GM21360 (cell line): ENCODE measurements at regions not wholly inside any gene's neighbourhood (a gene's known extent, or its start where the extent isn't known, plus 50 kb on each side); places are given as distances from the start of the nearest gene placed in this dataset.
"Not testable (repeated sequence)": the region's sequence is repeated elsewhere in the genome, so short reads cannot be mapped to it uniquely, and the experiment has no call there.

Experiments used
- ATAC-seq: cut with Tn5 transposase; IDR thresholded peaks from one replicate; pipeline ENCODE4 v1.9.1; 2021; ENCODE audit warnings: mild to moderate bottlenecking, moderate library complexity; ENCODE audit not compliant: unreplicated experiment

DNA sequence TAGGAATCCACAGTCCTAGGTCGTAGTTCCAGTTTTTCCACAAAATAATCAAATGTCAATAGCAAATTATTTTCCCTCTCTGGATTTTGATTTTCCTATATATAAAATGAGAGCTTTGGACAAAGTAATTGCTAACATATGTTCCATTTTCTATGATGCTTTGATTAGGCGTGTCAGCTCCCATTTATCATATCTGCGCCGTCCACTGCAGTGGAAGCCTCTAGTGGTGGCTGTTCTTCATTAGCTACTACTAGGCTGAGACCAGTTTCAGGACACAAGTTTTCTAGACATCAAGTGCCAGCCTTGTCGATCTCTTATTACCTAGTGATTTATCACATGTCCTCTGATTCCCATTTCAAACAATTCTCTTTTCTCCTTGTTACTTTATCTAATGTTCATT, 271.5 kb downstream of the TUSC7 start:
- no peak for ATAC-seq

GRCh38 chr3:116984301-116984700, 274.7 kb downstream of the TUSC7 start:
- ATAC-seq = no peak

DNA sequence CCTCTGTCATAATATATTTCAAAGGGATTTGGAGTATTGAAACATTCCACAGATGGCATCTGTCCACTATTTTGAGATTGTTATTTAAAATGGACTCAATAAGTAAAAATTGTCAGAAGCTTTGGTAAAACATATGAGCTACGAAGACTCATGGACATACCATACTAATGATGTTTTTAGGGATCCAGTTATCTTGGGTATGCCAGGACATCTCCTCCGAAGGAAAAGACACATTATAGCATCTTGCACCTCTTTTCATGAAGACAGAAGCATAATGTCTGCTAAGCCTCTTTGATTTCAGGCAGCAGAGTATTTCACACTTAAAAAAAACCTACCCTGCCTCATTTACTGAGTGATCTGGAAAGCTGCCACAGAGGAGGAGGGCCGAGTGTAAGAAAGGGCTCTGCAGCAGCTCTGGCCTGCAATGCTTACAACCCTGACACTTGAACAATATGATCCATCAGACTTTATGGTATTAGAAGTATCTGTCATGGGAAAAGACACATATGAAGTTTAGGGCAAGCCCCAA, 284.8 kb downstream of the TUSC7 start:
- no peak for ATAC-seq

DNA sequence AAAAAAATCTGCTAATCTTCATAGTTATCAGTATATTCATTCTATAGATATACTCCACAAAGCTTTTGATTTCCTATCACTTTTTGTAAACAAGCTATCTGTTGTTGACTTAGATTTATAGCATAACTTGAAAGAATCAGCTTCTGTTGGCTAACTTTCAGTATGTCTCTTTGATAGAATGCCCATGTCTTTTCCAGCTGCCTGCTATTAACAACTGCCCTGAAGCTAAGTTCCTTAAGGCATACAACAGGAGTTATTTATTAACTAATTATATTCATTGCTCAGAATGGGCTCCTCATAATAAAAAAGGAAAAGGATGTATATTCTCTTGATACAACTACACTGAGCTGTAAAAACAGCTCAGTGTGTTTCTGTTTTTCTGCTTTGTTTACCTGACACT, 293.9 kb downstream of the TUSC7 start:
- no peak for ATAC-seq

DNA sequence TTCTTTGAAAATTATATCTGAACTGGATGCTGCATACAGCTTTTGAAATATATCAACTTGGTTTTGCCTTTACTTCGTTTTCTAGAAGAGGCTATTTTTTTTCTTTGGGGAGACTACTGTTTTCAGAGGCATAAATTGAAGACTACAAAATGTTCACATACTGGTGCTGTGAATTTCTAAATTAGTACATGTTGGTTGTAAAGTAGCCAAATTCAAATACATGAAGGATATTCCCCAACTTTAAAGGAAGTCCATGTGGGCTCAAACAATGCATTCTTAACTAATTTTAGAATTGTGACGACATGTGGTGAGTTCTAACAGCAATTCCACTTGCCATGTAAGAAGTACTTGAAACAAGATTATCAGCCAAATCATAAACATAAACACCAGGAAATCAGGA, 295.7 kb downstream of the TUSC7 start:
- no peak for ATAC-seq

- no peak for ATAC-seq
Observed at GRCh38 chr3:117005911-117006522, 296.4 kb downstream of the TUSC7 start.

DNA sequence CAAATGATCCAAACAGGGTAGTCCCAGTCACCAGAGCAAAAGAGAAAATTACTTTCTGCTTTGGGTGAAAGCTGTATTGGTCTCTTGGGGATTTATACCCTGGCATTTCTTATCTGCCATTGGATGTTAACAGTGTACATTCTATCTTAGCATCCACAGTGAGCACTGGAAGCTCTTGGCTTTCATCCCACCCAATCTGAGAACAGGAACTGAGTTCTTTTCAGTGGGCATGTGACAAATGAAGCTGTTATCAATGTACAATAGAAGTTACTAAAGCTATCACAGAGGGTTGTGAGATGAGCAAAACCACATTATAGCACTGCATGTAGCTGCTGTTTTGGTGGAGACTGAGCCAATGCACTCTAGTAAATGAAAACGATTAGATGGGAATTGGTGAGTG, 300.7 kb downstream of the TUSC7 start:
- no peak for ATAC-seq

DNA sequence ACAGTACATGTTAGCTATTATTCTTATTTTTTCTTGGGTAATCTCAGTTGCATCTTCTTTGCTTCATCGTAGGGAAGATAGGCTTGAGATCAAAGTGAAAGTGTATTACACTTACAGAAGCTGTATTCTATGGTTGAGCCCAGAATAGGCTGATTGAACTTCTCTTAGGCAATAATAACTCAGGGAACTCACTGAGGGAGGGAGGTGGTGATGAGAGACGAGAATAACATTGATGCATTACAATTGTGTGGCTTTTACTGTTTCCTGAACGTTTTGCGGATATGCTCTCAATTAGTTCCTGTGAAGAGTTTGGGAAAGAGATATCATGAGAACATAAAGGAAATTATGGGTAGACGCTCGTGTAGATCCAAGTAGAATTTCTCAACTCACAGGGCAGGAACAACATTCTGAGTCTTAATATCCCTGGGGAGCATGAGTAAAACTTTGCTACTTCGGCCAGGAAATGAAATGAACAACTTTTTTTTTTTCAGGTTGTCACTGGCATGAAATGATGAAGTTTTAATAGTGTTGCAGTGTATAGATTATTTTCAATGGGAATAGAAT, 302.2 kb downstream of the TUSC7 start:
- ATAC-seq = no peak

- ATAC-seq = no peak
Observed at GRCh38 chr3:117016378-117016777, 306.8 kb downstream of the TUSC7 start.

DNA sequence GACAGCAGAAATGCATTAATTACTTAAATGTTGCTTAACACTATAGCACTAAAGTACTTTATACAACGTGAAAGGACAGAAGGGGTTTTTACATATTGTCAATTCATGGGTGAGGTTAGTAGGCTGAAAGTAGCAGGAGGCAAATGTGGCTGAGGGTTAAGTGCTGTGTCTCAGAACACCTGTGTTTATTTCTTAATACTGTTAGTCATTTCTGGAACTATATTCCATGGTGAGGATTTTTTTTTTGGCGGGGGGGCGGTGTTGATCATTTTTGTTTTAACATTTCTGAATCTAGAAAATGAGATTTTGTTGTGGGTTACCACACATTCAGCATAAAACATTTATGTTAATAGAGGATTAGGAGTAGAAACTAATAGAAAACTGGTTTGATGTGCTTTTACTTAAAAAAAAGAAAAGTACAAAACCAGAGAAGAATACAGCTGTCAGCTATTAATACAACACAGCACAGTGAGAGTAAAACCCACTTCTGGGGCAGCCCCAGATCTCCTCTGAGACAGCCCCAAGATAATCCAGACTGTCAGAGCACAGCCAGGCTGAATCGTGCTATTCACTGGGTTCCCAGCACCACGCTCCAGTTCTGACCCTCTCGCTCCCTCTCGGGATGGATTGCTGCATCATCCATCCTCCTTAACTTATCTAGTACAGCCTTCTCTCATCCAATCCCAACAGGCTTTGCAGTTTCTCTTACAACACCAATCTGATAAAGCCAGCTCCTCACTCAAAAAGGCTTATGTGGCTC, 307.7 kb downstream of the TUSC7 start:
- ATAC-seq = peak; percentile 77

DNA sequence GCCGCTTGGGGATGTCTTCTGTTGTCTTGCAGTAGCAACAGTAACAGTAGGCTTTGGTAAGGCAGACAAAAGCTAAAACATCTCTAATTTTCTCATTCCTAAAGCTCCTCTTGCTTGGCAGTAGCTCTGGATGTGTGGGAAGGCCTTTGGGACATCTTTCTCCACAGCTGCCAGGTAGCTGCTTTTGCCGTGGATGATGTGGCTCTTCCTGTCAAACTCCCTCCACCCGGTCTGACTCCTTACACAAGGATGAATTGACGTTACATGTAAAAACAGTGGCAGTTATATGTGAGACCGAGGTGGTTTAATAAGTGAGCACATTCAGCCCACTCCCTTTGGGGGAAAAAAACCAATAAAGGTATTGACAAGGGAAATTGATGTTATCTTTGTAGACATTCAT, 309.1 kb downstream of the TUSC7 start:
- ATAC-seq = no peak

DNA sequence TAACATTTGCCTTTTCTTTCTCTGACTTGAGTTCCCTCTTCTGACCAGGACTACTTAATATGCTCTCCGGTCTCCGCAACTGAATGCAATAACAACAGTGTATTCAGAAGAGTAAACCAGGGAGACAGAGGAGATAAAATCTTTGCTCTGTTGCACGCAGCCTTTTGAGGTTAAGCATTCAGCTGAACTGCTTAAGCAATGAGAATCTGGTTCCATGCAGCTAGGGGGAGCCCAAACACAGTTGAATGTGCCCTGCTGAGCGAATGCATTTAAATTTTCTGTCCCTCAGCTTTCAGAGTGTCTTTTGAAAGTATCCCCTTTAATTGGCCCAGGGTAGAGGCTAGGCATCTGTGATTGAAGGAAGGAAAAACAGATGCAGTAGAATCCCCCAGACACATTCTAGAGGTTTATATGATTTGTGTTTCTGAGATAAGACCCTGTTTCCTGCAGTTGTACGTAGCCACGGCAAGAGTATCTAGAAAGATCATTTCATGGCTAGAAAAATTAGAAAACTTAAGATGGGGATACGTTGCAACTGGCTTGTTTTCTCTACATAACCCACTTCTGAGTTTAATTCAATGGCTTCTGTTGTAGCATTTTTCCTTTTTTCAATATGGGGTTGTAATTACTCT, 309.6 kb downstream of the TUSC7 start:
- ATAC-seq = peak; percentile 66

DNA sequence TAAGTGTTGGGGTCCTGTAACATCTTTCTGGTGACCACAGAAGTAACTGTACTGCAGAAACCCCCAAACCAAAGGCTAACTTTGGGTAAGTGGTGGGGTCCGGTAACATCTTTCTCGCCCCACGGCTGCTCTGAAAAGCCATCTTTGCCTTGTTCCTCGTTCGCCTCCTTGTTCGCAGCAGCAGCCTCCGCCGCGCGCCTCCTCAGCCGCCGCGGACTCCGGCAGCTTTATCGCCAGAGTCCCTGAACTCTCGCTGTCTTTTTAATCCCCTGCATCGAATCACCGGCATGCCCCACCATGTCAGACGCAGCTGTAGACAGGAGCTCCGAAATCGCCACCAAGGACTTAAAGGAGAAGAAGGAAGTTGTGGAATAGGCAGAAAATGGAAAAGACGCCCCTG, 316.8 kb downstream of the TUSC7 start:
- no peak for ATAC-seq

DNA sequence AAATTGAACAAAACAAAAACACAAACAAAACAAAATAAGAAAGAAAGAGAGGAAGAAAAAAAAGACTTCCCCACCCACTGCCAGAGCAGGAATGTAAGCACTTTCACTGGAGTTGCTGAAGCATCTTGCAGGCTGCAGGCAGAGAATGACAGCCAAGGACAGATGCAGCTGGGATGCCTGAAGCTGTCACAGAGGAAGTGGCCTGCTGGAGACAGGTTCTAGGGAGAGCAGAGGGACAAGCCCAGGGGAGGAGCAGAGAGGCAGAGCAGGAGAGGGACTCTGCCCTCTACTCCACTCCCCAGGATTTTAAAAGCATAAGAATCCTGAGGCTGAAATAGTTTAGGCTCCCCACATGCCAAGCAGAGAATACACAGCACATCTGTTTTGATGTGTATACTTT, 326.2 kb downstream of the TUSC7 start:
- no peak for ATAC-seq

DNA sequence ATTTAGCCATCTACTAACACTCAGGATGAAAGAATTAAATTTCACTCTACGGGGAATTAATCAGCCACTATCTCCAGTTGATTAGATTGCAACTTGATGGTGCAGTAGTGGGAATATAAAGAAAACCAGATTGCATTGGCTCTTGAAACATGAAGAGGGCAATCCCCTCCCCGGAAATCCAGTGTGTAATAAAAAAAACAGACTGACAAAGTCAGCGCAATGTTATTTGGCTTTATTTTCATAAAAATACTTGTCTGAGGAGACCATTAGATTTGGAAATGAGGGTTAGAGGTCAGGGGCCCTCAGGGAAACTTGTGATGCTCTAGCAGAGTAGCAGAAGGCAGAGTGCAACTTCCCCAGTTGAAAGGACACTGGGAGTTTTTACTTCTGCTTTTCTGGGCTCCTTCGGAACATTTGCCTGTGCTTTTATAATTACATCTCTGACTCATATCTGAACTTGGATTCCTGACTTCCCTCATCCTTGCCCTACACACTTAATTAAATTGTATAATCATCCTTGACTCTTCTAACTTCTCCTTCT, 326.8 kb downstream of the TUSC7 start:
- ATAC-seq = peak; percentile 77

DNA sequence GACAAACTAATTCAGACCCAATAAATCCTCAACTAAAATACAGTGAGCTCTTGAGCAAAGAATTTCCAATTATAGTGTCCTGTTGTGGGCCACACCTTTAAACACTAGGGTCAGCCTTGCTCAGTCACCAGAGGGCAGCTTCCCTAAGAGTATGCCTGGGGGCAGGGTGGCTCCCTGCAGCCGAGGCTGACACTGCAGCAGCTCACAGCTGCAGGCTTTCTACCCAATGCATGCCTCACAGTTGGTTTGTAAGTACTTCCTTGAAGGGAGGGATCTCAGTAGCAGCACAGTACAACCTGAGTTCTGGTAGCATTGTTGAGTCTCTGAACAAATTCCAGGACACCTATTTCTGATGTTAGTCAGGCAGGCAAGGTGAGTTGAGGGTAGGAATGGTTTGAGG, 335.6 kb downstream of the TUSC7 start:
- ATAC-seq = no peak

- ATAC-seq = no peak
Observed at GRCh38 chr3:117047951-117048705, 338.5 kb downstream of the TUSC7 start.

DNA sequence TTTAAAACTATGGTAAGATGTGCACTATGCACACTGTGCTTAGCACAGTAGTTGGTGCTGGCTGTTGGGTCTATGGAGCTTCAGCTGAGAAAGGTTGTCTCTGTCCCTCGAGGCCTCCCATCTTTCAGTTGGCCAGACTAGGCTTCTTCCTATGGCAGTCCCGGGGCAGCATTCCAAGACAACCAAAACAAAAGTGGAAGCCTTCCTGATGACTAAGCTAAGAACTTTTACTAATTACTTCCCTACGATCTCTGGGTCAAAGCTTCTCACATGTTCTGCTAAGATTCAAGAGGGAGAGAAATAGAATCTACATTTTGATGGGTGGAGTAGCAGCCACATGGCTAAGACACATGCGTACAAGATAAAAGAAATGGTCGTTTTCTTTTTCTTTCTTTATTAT, 342.8 kb downstream of the TUSC7 start:
- no peak for ATAC-seq

DNA sequence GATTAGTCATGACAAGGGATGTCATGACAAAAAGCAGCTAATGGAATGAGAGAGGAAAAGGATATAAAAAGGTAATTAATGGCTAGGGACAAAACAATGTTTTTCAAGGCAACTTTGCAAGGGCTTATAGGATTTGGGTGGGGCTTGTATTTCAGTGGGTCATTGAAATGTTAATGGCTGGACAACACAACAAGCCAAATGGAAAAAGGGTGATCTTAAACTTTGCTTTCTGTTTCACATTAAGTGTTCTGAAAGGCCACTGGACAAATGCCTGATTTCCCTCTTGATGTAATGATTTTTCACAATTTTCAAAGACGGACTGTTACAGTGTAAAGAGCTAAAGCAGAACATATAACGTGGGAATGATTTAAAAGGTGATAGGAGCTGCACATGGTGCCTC, 345.0 kb downstream of the TUSC7 start:
- ATAC-seq = no peak

- ATAC-seq = not testable (repeated sequence)
Observed at GRCh38 chr3:117056946-117057345, 347.4 kb downstream of the TUSC7 start.
